HG02623 (cell line): ENCODE measurements at regions not wholly inside any gene's neighbourhood (a gene's known extent, or its start where the extent isn't known, plus 50 kb on each side); places are given as distances from the start of the nearest gene placed in this dataset.

Experiments
- ATAC-seq: cut with Tn5 transposase; IDR thresholded peaks from one replicate; pipeline ENCODE4 v1.9.1; 2021; ENCODE audit warnings: moderate library complexity; ENCODE audit not compliant: unreplicated experiment

- ATAC-seq, result no peak
These were observed 69.8 kb downstream of the CD83 start for GRCh38 chr6:14187406-14187805.

GRCh38 chr6:14189074-14189473 is 71.5 kb downstream of the CD83 start:
- ATAC-seq, result no peak

- no peak for ATAC-seq
These were observed 72.8 kb downstream of the CD83 start for GRCh38 chr6:14190191-14190928.

GRCh38 chr6:14190929-14191224 is 73.3 kb downstream of the CD83 start:
- no peak for ATAC-seq

- ATAC-seq, result no peak
These were observed 74.2 kb downstream of the CD83 start for GRCh38 chr6:14191761-14192160.

GRCh38 chr6:14192216-14192788 is 74.7 kb downstream of the CD83 start:
- no peak for ATAC-seq

- ATAC-seq, result no peak
These were observed 76.0 kb downstream of the CD83 start for GRCh38 chr6:14193524-14193923.

- ATAC-seq, result no peak
These were observed 76.9 kb downstream of the CD83 start for GRCh38 chr6:14194483-14194882.

- no peak for ATAC-seq
These were observed 77.4 kb downstream of the CD83 start for GRCh38 chr6:14194976-14195375.

- no peak for ATAC-seq
These were observed 78.5 kb downstream of the CD83 start for GRCh38 chr6:14196026-14196425.

GRCh38 chr6:14197118-14197517 is 79.5 kb downstream of the CD83 start:
- no peak for ATAC-seq

- no peak for ATAC-seq
These were observed 82.5 kb downstream of the CD83 start for GRCh38 chr6:14200047-14200446.

GRCh38 chr6:14202947-14203346 is 85.4 kb downstream of the CD83 start:
- ATAC-seq, result no peak

GRCh38 chr6:14206391-14206790 is 88.8 kb downstream of the CD83 start:
- ATAC-seq, result no peak

GRCh38 chr6:14207448-14207847 is 89.9 kb downstream of the CD83 start:
- no peak for ATAC-seq

GRCh38 chr6:14209000-14209399 is 91.4 kb downstream of the CD83 start:
- ATAC-seq, result no peak

- no peak for ATAC-seq
These were observed 92.5 kb downstream of the CD83 start for GRCh38 chr6:14210077-14210476.

- ATAC-seq, result peak; percentile 89
These were observed 93.3 kb downstream of the CD83 start for GRCh38 chr6:14210663-14211561.

- no peak for ATAC-seq
These were observed 94.0 kb downstream of the CD83 start for GRCh38 chr6:14211562-14211942.

- ATAC-seq, result no peak
These were observed 94.4 kb downstream of the CD83 start for GRCh38 chr6:14212020-14212419.

GRCh38 chr6:14212632-14213031 is 95.1 kb downstream of the CD83 start:
- ATAC-seq, result no peak
